ENCODE measurements at regions not wholly inside any gene's neighbourhood (a gene's known extent, or its start where the extent isn't known, plus 50 kb on each side); places are given as distances from the start of the nearest gene placed in this dataset.
"Not testable (repeated sequence)": the region's sequence is repeated elsewhere in the genome, so short reads cannot be mapped to it uniquely, and the experiment has no call there.

GRCh38 chr2:111662039-111662770 lies 221.8 kb downstream of the ANAPC1 start:
- no peak for DNase-seq

GRCh38 chr2:111662771-111663470 lies 221.1 kb downstream of the ANAPC1 start:
- DNase-seq, result no peak

- DNase-seq, result no peak
These were observed 220.3 kb downstream of the ANAPC1 start for GRCh38 chr2:111663471-111664274.

GRCh38 chr2:111664275-111664850 lies 219.6 kb downstream of the ANAPC1 start:
- DNase-seq, result no peak

- no peak for DNase-seq
These were observed 219.0 kb downstream of the ANAPC1 start for GRCh38 chr2:111665011-111665410.

GRCh38 chr2:111665551-111666116 lies 218.4 kb downstream of the ANAPC1 start:
- DNase-seq, result no peak

- DNase-seq, result no peak
These were observed 217.8 kb downstream of the ANAPC1 start for GRCh38 chr2:111666160-111666559.

GRCh38 chr2:111667001-111667400 lies 217.0 kb downstream of the ANAPC1 start:
- no peak for DNase-seq

GRCh38 chr2:111667542-111668273 lies 216.3 kb downstream of the ANAPC1 start:
- no peak for DNase-seq

GRCh38 chr2:111668274-111668616 lies 215.7 kb downstream of the ANAPC1 start:
- DNase-seq, result no peak

GRCh38 chr2:111668741-111669140 lies 215.3 kb downstream of the ANAPC1 start:
- DNase-seq, result no peak

- DNase-seq, result no peak
These were observed 213.9 kb downstream of the ANAPC1 start for GRCh38 chr2:111669928-111670695.

- no peak for DNase-seq
These were observed 213.2 kb downstream of the ANAPC1 start for GRCh38 chr2:111670776-111671175.

GRCh38 chr2:111671426-111672150 lies 212.4 kb downstream of the ANAPC1 start:
- no peak for DNase-seq

GRCh38 chr2:111672641-111673040 lies 211.4 kb downstream of the ANAPC1 start:
- DNase-seq, result not testable (repeated sequence)

GRCh38 chr2:111673526-111673925 lies 210.5 kb downstream of the ANAPC1 start:
- DNase-seq, result no peak

GRCh38 chr2:111675419-111676194 lies 208.4 kb downstream of the ANAPC1 start:
- DNase-seq, result no peak

- DNase-seq, result no peak
These were observed 207.6 kb downstream of the ANAPC1 start for GRCh38 chr2:111676291-111676822.

GRCh38 chr2:111678161-111678560 lies 205.8 kb downstream of the ANAPC1 start:
- DNase-seq, result no peak

- DNase-seq, result no peak
These were observed 205.3 kb downstream of the ANAPC1 start for GRCh38 chr2:111678651-111679050.
